CMK (cell line): ENCODE measurements at regions not wholly inside any gene's neighbourhood (a gene's known extent, or its start where the extent isn't known, plus 50 kb on each side); places are given as distances from the start of the nearest gene placed in this dataset.
"Not testable (repeated sequence)": the region's sequence is repeated elsewhere in the genome, so short reads cannot be mapped to it uniquely, and the experiment has no call there.

Experiments used
- DNase-seq: peaks from one replicate; pipeline ENCODE4 v3.0.0-alpha.2; 2010; ENCODE audit warnings: low read depth

GRCh38 chr5:89213573-89213972 is 330.6 kb upstream of the MEF2C start:
- no peak for DNase-seq

GRCh38 chr5:89211836-89212235 is 328.9 kb upstream of the MEF2C start:
- DNase-seq: no peak

DNA sequence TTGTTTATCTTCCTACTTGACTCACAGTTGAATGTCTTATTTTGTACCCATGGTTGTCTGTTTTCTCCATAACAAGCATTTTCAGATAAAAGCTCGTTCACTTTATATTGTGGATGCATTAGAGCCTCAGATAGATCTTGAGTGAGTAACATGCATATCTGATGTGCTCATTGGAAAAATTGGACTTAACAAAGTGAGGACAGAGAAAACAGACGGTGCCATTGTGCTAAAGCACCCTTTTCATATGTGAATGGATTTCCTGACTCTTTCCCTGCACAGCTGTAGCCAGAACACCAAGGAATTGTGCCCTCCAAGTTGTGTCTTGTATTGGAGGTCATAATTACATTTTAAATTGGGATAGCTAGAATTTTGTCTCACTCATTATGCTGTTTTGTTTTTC is 325.8 kb upstream of the MEF2C start:
- no peak for DNase-seq

DNA sequence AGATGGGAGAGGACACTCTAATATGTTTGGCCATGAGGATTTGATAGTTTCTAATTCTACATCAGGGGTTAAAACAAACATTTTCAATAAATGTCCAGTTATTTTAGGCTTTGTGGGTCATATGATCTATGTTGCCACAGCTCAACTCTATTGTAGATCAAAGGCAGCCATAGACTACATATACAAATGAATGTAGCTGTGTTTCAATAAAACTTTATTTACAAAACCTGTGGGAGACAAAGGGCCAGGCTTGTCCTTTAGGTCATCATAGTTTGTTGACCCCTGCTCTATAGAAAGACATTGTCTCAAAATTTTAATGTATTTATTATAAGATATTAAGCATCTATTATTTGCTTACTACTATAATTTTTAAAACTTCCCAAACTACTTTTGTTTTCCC is 325.4 kb upstream of the MEF2C start:
- no peak for DNase-seq

GRCh38 chr5:89204756-89205155 is 321.8 kb upstream of the MEF2C start:
- no peak for DNase-seq

- DNase-seq: no peak
These were observed 320.6 kb upstream of the MEF2C start for GRCh38 chr5:89203611-89204010.

DNA sequence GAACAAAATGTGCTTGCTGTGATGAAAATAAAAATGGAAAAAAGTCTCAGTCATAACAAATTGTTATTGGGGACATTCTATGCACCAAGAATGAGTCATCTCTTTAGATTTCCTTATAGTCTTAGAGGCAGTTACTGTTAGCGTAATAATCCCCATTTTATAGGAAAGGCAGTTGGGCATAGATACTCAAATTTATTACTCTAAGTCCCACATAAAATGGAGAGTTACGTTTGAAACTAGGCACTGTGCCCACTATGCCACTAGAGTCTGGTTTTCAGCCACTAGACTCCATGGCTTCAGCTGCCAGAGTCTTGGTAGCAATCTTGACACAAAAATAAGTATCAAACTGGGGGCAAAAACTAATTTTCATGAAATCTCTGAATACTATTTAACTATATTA is 317.9 kb upstream of the MEF2C start:
- DNase-seq: no peak

GRCh38 chr5:89199306-89199705 is 316.3 kb upstream of the MEF2C start:
- DNase-seq: no peak

DNA sequence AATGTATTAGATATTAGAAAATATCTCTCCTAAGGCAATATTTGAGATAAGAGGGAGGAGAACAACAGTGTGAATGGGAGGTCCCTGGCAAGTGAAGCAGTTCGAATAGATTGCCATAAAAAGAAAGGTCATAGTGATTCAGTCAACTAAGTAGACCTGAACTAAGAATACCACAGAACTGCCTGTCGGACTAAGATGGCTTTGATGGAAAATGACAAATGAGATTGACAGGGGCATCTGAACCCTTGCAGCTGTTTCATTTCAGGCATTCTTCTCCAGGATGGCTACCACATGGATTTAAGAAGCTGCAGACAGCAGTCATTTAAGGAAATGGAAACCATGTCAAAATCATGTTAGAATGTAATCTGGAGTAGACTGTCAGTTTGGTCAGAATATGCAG is 308.4 kb upstream of the MEF2C start:
- no peak for DNase-seq

- DNase-seq: no peak
These were observed 307.7 kb upstream of the MEF2C start for GRCh38 chr5:89190515-89191265.

DNA sequence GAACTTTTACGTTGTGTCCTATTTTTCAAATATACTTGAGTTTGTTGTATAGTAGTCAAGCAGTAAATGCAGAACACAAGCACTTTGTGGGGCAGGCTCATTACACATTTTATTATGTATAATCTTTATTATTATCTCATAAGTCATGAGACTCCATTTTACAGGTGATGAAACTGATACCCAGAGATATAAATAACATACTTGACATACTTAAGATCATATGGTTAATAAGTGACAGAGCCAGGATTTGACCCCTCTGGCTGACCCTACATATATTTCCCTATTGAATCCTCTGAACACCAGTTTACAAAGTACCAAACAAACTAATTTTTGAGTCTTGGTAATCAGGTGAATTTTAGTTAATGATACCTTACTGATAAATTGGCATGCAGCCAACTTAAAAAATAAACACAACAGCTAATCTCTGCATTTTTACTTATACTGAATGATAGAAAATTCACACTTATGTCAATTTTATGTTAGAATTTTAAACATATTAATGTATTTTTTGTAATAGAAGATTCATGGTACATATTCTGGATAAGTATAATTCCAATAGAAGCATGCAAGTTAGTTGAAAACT is 305.0 kb upstream of the MEF2C start:
- no peak for DNase-seq

- DNase-seq: no peak
These were observed 304.3 kb upstream of the MEF2C start for GRCh38 chr5:89187268-89187667.

DNA sequence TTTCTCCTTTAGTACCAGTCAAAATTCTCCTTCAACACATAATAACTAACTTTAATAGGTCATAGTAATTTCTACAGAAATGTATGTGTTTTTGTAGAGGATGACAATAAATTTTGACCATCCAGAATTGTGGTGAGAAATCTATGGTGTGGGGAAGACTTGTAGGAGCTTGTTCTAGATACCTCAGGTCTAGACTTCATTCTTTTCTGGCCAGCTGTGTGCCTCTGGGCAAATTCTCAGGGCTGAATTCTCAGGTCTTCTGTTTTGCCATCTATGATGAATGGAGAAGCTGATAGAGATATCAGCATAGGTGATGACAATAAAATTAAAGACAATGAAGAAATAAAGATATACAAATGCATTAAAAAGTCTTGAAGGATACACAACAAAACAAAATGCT is 298.6 kb upstream of the MEF2C start:
- DNase-seq: no peak

DNA sequence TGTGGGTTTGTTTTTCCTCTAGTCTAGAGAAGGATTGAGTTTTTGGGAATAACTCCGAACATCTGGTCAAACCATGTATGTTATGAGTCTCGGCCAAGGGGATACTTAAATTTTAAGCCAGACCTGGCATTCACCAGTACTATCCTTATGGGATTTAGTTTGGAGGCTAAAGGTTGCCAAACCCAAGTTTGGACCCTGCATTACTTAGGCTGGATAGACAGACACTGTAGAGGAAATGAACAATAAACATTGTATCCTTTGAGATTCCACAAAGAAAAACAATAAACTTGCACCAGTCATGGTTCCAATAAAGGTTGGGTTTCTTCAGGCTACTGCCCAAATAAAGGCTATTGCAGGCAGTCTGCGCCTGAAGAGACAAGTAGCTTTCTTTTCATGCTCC is 296.7 kb upstream of the MEF2C start:
- DNase-seq: no peak

DNA sequence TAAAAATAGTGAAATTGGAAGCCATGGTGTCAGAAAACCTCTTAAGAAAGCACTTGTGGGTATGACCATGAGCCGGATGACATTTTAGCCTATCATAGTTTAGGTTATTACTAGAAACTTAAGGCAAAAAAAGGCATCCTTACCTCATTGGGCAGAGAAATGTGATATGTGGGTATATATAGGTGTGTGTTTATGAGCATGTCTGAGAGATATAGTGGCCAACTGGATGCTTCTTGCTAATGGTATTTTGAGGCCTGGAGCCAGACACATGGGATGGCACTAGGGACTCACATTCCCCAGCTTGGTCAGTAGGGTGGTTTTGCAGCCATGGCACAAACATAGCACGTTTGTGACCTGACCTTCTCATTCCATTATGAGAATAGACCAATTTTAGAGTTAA is 295.6 kb upstream of the MEF2C start:
- DNase-seq: no peak

GRCh38 chr5:89173528-89173927 is 290.5 kb upstream of the MEF2C start:
- DNase-seq: no peak

DNA sequence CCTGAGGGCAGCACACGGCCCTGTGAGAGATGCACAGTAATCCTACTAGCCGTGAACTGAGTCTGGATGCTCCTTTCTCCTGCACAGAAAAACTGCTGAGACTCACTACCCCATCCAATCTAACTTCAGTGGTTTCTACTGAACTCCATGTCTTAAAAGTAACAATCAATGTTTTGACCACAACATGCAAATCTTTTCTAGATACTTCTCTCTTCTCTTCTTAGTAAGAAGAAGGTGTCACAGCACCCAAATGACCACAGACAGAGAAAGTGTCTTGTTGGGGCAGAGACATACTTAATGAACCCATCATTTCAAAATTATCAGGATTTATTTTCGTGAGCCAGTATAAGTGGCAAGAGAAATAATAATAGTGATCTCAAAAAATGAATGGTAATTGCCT is 285.8 kb upstream of the MEF2C start:
- DNase-seq: no peak

DNA sequence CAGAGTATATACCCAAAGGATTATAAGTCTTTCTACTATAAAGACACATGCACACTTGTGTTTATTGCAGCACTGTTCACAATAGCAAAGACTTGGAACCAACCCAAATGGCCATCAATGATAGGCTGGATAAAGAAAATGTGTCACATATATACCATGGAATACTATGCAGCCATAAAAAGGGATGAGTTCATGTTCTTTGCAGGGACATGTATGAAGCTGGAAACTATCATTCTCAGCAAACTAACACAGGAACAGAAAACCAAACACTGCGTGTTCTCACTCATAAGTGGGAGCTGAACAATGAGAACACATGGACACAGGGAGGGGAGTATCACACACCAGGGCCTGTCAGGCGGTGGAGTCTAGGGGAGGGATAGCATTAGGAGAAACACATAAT is 281.7 kb upstream of the MEF2C start:
- not testable (repeated sequence) for DNase-seq

DNA sequence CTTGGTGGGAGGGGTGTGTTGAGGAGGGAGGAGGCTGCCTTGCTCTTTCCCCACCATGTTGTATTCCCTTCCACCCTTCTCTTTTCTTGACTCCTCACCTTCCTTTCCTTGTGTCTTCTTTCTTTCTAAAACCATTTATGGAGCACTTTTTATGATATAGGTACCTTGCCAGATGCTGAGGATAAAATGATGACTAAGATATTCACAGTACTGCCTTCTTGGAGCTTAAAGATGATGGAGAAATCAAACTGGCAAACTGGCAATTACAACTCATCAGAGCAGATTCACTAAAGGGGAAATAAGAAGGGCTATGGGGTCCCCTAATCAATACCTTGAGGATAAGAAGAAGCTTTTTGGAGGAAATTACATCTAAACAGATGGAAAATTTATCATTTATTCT is 273.2 kb upstream of the MEF2C start:
- no peak for DNase-seq

- DNase-seq: no peak
These were observed 264.0 kb upstream of the MEF2C start for GRCh38 chr5:89147031-89147430.

GRCh38 chr5:89137148-89137547 is 254.2 kb upstream of the MEF2C start:
- no peak for DNase-seq

DNA sequence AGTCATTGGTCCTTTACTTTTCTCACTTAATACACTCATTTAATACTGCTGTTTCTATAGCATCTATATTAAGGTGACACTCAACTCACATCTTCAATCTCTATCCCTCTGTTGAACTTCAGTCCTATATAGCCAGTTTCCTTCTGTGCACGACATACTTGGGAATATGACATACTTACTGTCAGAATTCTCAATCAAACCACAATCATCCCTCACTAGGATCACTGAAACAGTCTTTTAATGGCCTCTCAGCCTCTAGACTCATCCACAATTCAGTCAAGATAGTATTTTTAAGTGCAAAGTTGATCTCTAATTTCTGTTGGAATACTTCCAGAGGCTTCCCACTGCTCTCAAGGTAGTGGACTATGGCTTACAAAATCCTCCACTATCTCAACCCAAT is 251.0 kb upstream of the MEF2C start:
- DNase-seq: no peak

- no peak for DNase-seq
These were observed 250.1 kb upstream of the MEF2C start for GRCh38 chr5:89133129-89133528.

DNA sequence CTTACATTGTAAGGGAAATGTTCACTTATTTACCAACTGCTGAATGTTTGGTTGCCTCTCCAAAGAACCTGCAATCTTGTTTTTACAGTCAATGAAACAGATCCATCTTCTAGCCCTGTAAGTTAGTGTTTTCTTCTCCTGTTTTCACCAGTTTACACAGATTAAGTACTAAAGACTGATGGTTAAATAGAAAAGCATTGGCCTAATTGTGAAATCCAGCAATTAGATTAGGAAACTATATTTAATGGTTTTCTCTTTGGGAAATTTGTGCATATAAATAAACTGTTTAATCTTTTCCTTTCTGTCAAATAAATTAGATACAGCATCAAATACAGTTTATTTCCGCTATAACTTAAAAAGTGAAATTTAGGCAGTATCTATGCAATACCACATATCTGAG is 247.9 kb upstream of the MEF2C start:
- no peak for DNase-seq
